ENCODE measurements at regions not wholly inside any gene's neighbourhood (a gene's known extent, or its start where the extent isn't known, plus 50 kb on each side); places are given as distances from the start of the nearest gene placed in this dataset.

GRCh38 chr1:83016354-83016849 is 982.5 kb downstream of the TTLL7 start:
- DNase-seq, result no peak

- DNase-seq, result no peak
Measured at GRCh38 chr1:83015163-83015562, 983.8 kb downstream of the TTLL7 start.

- no peak for DNase-seq
Measured at GRCh38 chr1:83012950-83013349, 986.0 kb downstream of the TTLL7 start.

GRCh38 chr1:83011265-83011664 is 987.7 kb downstream of the TTLL7 start:
- DNase-seq, result no peak

GRCh38 chr1:83006271-83006670 is 992.7 kb downstream of the TTLL7 start:
- DNase-seq, result no peak

GRCh38 chr1:83000286-83000685 is 998.6 kb downstream of the TTLL7 start:
- no peak for DNase-seq

- no peak for DNase-seq
Measured at GRCh38 chr1:82995951-82996350, 1003.0 kb downstream of the TTLL7 start.

GRCh38 chr1:82994616-82995263 is 1004.2 kb downstream of the TTLL7 start:
- DNase-seq, result no peak

GRCh38 chr1:82991569-82991968 is 1007.4 kb downstream of the TTLL7 start:
- DNase-seq, result no peak

- no peak for DNase-seq
Measured at GRCh38 chr1:82979593-82980236, 1019.2 kb downstream of the TTLL7 start.

GRCh38 chr1:82978461-82979324 is 1020.2 kb downstream of the TTLL7 start:
- DNase-seq, result no peak

GRCh38 chr1:82972841-82973553 is 1025.9 kb downstream of the TTLL7 start:
- no peak for DNase-seq

GRCh38 chr1:82969340-82969739 is 1029.6 kb downstream of the TTLL7 start:
- no peak for DNase-seq

GRCh38 chr1:82962658-82963057 is 1036.3 kb downstream of the TTLL7 start:
- DNase-seq, result no peak

- no peak for DNase-seq
Measured at GRCh38 chr1:82950606-82951200, 1048.2 kb downstream of the TTLL7 start.

GRCh38 chr1:82948386-82948785 is 1050.5 kb downstream of the TTLL7 start:
- no peak for DNase-seq

GRCh38 chr1:82947278-82947677 is 1051.7 kb downstream of the TTLL7 start:
- no peak for DNase-seq

- no peak for DNase-seq
Measured at GRCh38 chr1:82946096-82946605, 1052.8 kb downstream of the TTLL7 start.

GRCh38 chr1:82944822-82945221 is 1054.1 kb downstream of the TTLL7 start:
- no peak for DNase-seq

GRCh38 chr1:82934074-82934473 is 1064.9 kb downstream of the TTLL7 start:
- DNase-seq, result no peak

- no peak for DNase-seq
Measured at GRCh38 chr1:82932727-82933126, 1066.2 kb downstream of the TTLL7 start.

- DNase-seq, result no peak
Measured at GRCh38 chr1:82932207-82932606, 1066.7 kb downstream of the TTLL7 start.

Measured in bone marrow (tissue), 2 donors.